IMR-90 (cell line): ENCODE measurements at regions not wholly inside any gene's neighbourhood (a gene's known extent, or its start where the extent isn't known, plus 50 kb on each side); places are given as distances from the start of the nearest gene placed in this dataset.

Experiments used
- ATAC-seq: fragments of 200-7000 bp; cut with Tn5 transposase; 2 replicates; pipeline ENCODE4 v1.9.1; 2020; ENCODE audit warnings: low read depth, mild to moderate bottlenecking, moderate library complexity
- BruUV-seq: library from RNA; stranded (reverse); fragments of 400-500 nt; replicated peaks from 2 replicates; lab custom pipeline; 2021; lab: Mats Ljungman, UMichigan
- CTCF ChIA-PET: fragments of 300-600 bp; formaldehyde crosslinking; extraction: SDS; loops from one replicate; lab custom pipeline; 2021; ENCODE audit warnings: antibody characterized with exemption; lab: Yijun Ruan, JAX
- POLR2A ChIA-PET: fragments of 300-600 bp; sonication (Branson Sonifier 250); formaldehyde crosslinking; loops from one replicate; lab custom pipeline; 2022; ENCODE audit warnings: antibody characterized with exemption; ENCODE audit not compliant: unreplicated experiment; lab: Charles Lee
- DNase-seq: peaks from one replicate; pipeline ENCODE4 v3.0.0; 2013
- H2AFZ ChIP-seq: replicated peaks from 2 replicates; pipeline ENCODE3; 2013; ENCODE audit warnings: low read length, mild to moderate bottlenecking; ENCODE audit not compliant: poor library complexity
- H2AK5ac ChIP-seq: 2 replicates; pipeline ENCODE4 v1.6.1; 2013; ENCODE audit warnings: low read depth, low read length, inconsistent platforms
- H2AK9ac ChIP-seq: replicated peaks from 2 replicates; pipeline ENCODE3; 2013; ENCODE audit warnings: mild to moderate bottlenecking, low read depth, low read length, moderate library complexity; ENCODE audit not compliant: poor library complexity
- H2BK120ac ChIP-seq: 2 replicates; pipeline ENCODE4 v1.6.1; 2013; ENCODE audit warnings: low read depth, low read length, inconsistent platforms
- H2BK15ac ChIP-seq: 3 replicates; pipeline ENCODE4 v1.6.1; 2013; ENCODE audit warnings: low read depth, low read length, inconsistent platforms
- H2BK20ac ChIP-seq: 2 replicates; pipeline ENCODE4 v1.6.1; 2013; ENCODE audit warnings: low read depth, mild to moderate bottlenecking, inconsistent platforms, low read length, moderate library complexity
- H2BK5ac ChIP-seq: 2 replicates; pipeline ENCODE4 v1.6.1; 2013; ENCODE audit warnings: mild to moderate bottlenecking, low read depth, low read length, inconsistent platforms; ENCODE audit not compliant: poor library complexity, severe bottlenecking
- H3K14ac ChIP-seq: replicated peaks from 2 replicates; pipeline ENCODE4 v1.6.1; 2013; ENCODE audit warnings: low read depth, low read length, inconsistent platforms
- H3K18ac ChIP-seq: 2 replicates; pipeline ENCODE4 v1.6.1; 2013; ENCODE audit warnings: low read depth, low read length, control low read depth
- H3K23ac ChIP-seq: 2 replicates; pipeline ENCODE4 v1.6.1; 2013; ENCODE audit warnings: low read depth, low read length, inconsistent platforms
- H3K27ac ChIP-seq: 2 replicates; pipeline ENCODE4 v1.5.1; 2013; ENCODE audit warnings: mild to moderate bottlenecking, control low read depth, low read length; ENCODE audit not compliant: insufficient read depth
- H3K27me3 ChIP-seq: 2 replicates; pipeline ENCODE4 v1.6.1; 2013; ENCODE audit warnings: low read length; ENCODE audit not compliant: control insufficient read depth, insufficient read depth
- H3K36me3 ChIP-seq: 2 replicates; pipeline ENCODE4 v1.6.1; 2013; ENCODE audit warnings: low read length, mixed read lengths; ENCODE audit not compliant: control insufficient read depth, insufficient read depth
- H3K4ac ChIP-seq: 2 replicates; pipeline ENCODE4 v1.6.1; 2013; ENCODE audit warnings: low read depth, low read length, inconsistent platforms
- H3K4me1 ChIP-seq: 2 replicates; pipeline ENCODE4 v1.6.1; 2013; ENCODE audit warnings: low read length, mixed read lengths; ENCODE audit not compliant: control insufficient read depth, insufficient read depth
- H3K4me2 ChIP-seq: 2 replicates; pipeline ENCODE4 v1.6.1; 2013; ENCODE audit warnings: low read depth, mild to moderate bottlenecking, control low read depth, low read length, moderate library complexity
- H3K4me3 ChIP-seq: 2 replicates; pipeline ENCODE4 v1.5.1; 2013; ENCODE audit warnings: low read depth, mild to moderate bottlenecking, control low read depth, low read length, moderate library complexity; ENCODE audit not compliant: insufficient read depth
- H3K56ac ChIP-seq: 2 replicates; pipeline ENCODE4 v1.6.1; 2013; ENCODE audit warnings: low read length, inconsistent platforms; ENCODE audit not compliant: insufficient read depth; ENCODE audit errors: extremely low read depth
- H3K79me1 ChIP-seq, 2 experiments: 2 replicates each; pipeline ENCODE4 v1.6.1; 2013; ENCODE audit warnings: low read length in 2 of 2, inconsistent platforms in 1 of 2, low read depth in 1 of 2
- H3K9ac ChIP-seq: 2 replicates; pipeline ENCODE4 v1.6.1; 2013; ENCODE audit warnings: low read depth, low read length, control low read depth
- H3K9me1 ChIP-seq: 2 replicates; pipeline ENCODE4 v1.6.1; 2013; ENCODE audit warnings: low read length, inconsistent platforms; ENCODE audit not compliant: insufficient read depth
- H3K9me3 ChIP-seq: 2 replicates; pipeline ENCODE4 v1.6.1; 2013; ENCODE audit warnings: low read length; ENCODE audit not compliant: control insufficient read depth, insufficient read depth
- H4K20me1 ChIP-seq: 2 replicates; pipeline ENCODE4 v1.6.1; 2013; ENCODE audit warnings: low read length, inconsistent platforms; ENCODE audit not compliant: insufficient read depth
- H4K5ac ChIP-seq: 2 replicates; pipeline ENCODE4 v1.6.1; 2013; ENCODE audit warnings: mild to moderate bottlenecking, low read depth, low read length, control low read depth
- H4K8ac ChIP-seq, 2 experiments: 2 replicates each; pipeline ENCODE4 v1.6.1; 2013; ENCODE audit warnings: low read depth in 2 of 2, low read length in 2 of 2, control low read depth in 1 of 2, inconsistent platforms in 1 of 2
- H4K91ac ChIP-seq: 2 replicates; pipeline ENCODE4 v1.6.1; 2013; ENCODE audit warnings: low read depth, low read length, inconsistent platforms; ENCODE audit not compliant: insufficient read depth
- CEBPB ChIP-seq: IDR thresholded peaks from 2 replicates; pipeline ENCODE4 v1.6.1; 2012; ENCODE audit warnings: low read depth, low read length, improper control_type of control experiment
- CHD1 ChIP-seq: IDR thresholded peaks from 2 replicates; pipeline ENCODE4 v1.6.1; 2012; ENCODE audit warnings: low read depth, low read length, improper control_type of control experiment
- ELK1 ChIP-seq: fragments of 150-350 bp; IDR thresholded peaks from 2 replicates; pipeline ENCODE4 v1.6.1; 2016; ENCODE audit warnings: low read depth, mild to moderate bottlenecking, low read length, moderate library complexity, borderline replicate concordance
- FOS ChIP-seq: fragments of 150-350 bp; IDR thresholded peaks from 2 replicates; pipeline ENCODE4 v1.6.1; 2016; ENCODE audit warnings: low read depth, low read length
- MXI1 ChIP-seq: IDR thresholded peaks from 2 replicates; pipeline ENCODE4 v1.6.1; 2012; ENCODE audit warnings: low read depth, mild to moderate bottlenecking, low read length, moderate library complexity, borderline replicate concordance
- NFE2L2 ChIP-seq: fragments of 150-350 bp; IDR thresholded peaks from 2 replicates; pipeline ENCODE4 v1.6.1; 2016; ENCODE audit warnings: low read depth, mild to moderate bottlenecking, low read length
- POLR2A ChIP-seq: IDR thresholded peaks from 2 replicates; pipeline ENCODE4 v1.6.1; 2012; ENCODE audit warnings: mild to moderate bottlenecking, low read depth, low read length
- RAD21 ChIP-seq: IDR thresholded peaks from 2 replicates; pipeline ENCODE4 v1.6.1; 2012; ENCODE audit warnings: low read length, improper control_type of control experiment
- RCOR1 ChIP-seq: IDR thresholded peaks from 2 replicates; pipeline ENCODE4 v1.6.1; 2012; ENCODE audit warnings: mild to moderate bottlenecking, low read length, improper control_type of control experiment; ENCODE audit not compliant: insufficient replicate concordance
- RFX5 ChIP-seq: IDR thresholded peaks from 2 replicates; pipeline ENCODE4 v1.8.0; 2012; ENCODE audit warnings: low read depth, mild to moderate bottlenecking, low read length, moderate library complexity
- WGBS, 2 experiments: methylation state at CpG; one replicate each; pipeline versions ENCODE4 v1.1.5 to v1.1.7; 2013; ENCODE audit warnings: missing lambda C conversion rate in 2 of 2; ENCODE audit not compliant: insufficient read length in 1 of 2; ENCODE audit errors: extremely low coverage in 2 of 2; 5-methylcytosine and 5-hydroxymethylcytosine counted together
- dilution Hi-C: fragments of 300-500 bp; cut with HindIII; formaldehyde crosslinking; loops from one replicate; pipeline ENCODE4 v1.14.3; 2018; ENCODE audit warnings: low sequenced_read_pairs; ENCODE audit not compliant: unreplicated experiment
- in situ Hi-C: fragments of 300-500 bp; cut with MboI; formaldehyde crosslinking; loops from 3 replicates; pipeline ENCODE4 v1.14.3; 2019; ENCODE audit warnings: low sequenced_read_pairs, inconsistent platforms, mixed read lengths
- intact Hi-C: fragments of 100-400 bp; cut with micrococcal nuclease; formaldehyde crosslinking; loops from 2 replicates; pipeline ENCODE4 v1.10.0; 2022
- TF ChIP-seq, protein P1 (sequence below): fragments of 150-350 bp; IDR thresholded peaks from 2 replicates; pipeline ENCODE4 v1.6.1; 2017; ENCODE audit warnings: mild to moderate bottlenecking, antibody characterized with exemption, low read length, low read depth
- TF ChIP-seq, protein P2 (sequence below): conservative IDR thresholded peaks from 2 replicates; pipeline ENCODE4 v1.5.1; 2012; ENCODE audit warnings: mild to moderate bottlenecking, low read depth, low read length, improper control_type of control experiment

- no TSS peak for BruUV-seq
- DNase-seq (no peak), ATAC-seq (no peak)
- no peaks in the 10 kb centered on the region for H3K9me3 ChIP-seq
- no peaks in the 10 kb centered on the region for H3K79me1 ChIP-seq
- no peak overlapping the region for H3K23ac ChIP-seq
- in situ Hi-C loops, result no loop called here
- WGBS, 2 experiments, result no CpG with 5 or more reads among the region's 6 CpGs
- no peak overlapping the region for H3K56ac ChIP-seq
- no peaks in the 10 kb centered on the region for H4K20me1 ChIP-seq
- H2BK5ac ChIP-seq, result no peak overlapping the region
- no peak overlapping the region for H4K5ac ChIP-seq
- no peak for TF ChIP-seq POLR2A
- TF ChIP-seq RFX5, result no peak
- TF ChIP-seq, protein P1, sequence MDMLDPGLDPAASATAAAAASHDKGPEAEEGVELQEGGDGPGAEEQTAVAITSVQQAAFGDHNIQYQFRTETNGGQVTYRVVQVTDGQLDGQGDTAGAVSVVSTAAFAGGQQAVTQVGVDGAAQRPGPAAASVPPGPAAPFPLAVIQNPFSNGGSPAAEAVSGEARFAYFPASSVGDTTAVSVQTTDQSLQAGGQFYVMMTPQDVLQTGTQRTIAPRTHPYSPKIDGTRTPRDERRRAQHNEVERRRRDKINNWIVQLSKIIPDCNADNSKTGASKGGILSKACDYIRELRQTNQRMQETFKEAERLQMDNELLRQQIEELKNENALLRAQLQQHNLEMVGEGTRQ, result no peak
- TF ChIP-seq FOS, result no peak
- TF ChIP-seq, protein P2, sequence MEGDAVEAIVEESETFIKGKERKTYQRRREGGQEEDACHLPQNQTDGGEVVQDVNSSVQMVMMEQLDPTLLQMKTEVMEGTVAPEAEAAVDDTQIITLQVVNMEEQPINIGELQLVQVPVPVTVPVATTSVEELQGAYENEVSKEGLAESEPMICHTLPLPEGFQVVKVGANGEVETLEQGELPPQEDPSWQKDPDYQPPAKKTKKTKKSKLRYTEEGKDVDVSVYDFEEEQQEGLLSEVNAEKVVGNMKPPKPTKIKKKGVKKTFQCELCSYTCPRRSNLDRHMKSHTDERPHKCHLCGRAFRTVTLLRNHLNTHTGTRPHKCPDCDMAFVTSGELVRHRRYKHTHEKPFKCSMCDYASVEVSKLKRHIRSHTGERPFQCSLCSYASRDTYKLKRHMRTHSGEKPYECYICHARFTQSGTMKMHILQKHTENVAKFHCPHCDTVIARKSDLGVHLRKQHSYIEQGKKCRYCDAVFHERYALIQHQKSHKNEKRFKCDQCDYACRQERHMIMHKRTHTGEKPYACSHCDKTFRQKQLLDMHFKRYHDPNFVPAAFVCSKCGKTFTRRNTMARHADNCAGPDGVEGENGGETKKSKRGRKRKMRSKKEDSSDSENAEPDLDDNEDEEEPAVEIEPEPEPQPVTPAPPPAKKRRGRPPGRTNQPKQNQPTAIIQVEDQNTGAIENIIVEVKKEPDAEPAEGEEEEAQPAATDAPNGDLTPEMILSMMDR, result no peak
- no peak for TF ChIP-seq MXI1
- TF ChIP-seq CHD1, result no peak
- TF ChIP-seq CEBPB, result no peak
- TF ChIP-seq RAD21, result no peak
- TF ChIP-seq NFE2L2, result no peak
- TF ChIP-seq RCOR1, result no peak
- no peak for TF ChIP-seq ELK1
- H3K27ac ChIP-seq, result no peak overlapping the region
- H2AK5ac ChIP-seq, result no peak overlapping the region
- no peak overlapping the region for H3K18ac ChIP-seq
- H3K4me2 ChIP-seq, result no peak overlapping the region
- peaks cover 23% of the 10 kb centered on the region for H3K27me3 ChIP-seq
- H3K4ac ChIP-seq, result no peak overlapping the region
- dilution Hi-C loops, result no loop called here
- CTCF ChIA-PET, result no interaction called here
- H3K4me3 ChIP-seq, result no peak overlapping the region
- H2AFZ ChIP-seq, result no peak overlapping the region
- no peak overlapping the region for H3K9ac ChIP-seq
- H3K36me3 ChIP-seq, result no peaks in the 10 kb centered on the region
- H3K4me1 ChIP-seq, result no peaks in the 10 kb centered on the region
- H4K8ac ChIP-seq, result no peak overlapping the region
- no peak overlapping the region for H4K91ac ChIP-seq
- no peak overlapping the region for H2BK15ac ChIP-seq
- no peak overlapping the region for H2AK9ac ChIP-seq
- H3K9me1 ChIP-seq, result no peaks in the 10 kb centered on the region
- no peak overlapping the region for H3K14ac ChIP-seq
- H2BK20ac ChIP-seq, result no peak overlapping the region
- H2BK120ac ChIP-seq, result no peak overlapping the region
- POLR2A ChIA-PET, result no interaction called here
- intact Hi-C loops, result no loop called here
Measured at GRCh38 chr6:166241974-166242373, 66.2 kb downstream of the PRR18 start.
